ENCODE measurements at regions not wholly inside any gene's neighbourhood (a gene's known extent, or its start where the extent isn't known, plus 50 kb on each side); places are given as distances from the start of the nearest gene placed in this dataset.
"Not testable (repeated sequence)": the region's sequence is repeated elsewhere in the genome, so short reads cannot be mapped to it uniquely, and the experiment has no call there.

DNA sequence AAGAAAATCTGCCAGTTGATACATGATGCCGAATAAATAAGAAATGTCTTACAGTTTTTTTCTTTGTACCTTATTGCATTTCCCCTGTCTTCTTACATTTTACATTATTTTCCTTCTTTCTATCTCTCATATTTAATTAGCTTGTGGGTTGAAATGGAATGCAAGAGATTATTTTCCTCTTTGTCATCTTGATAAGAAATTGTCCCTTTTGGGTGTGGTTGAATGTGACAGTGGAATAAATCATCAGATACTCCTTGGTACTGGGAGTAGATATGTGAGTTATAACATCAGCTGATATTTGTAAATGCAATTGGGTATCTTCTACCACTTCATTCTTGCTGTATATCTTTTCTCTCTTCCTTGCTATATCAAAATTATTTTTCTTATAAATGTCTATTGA lies 997.4 kb downstream of the RAPGEF2 start:
- no peak overlapping the region for H3K4me3 ChIP-seq (ENCODE audit: low read depth, low read length, poor library complexity, severe bottlenecking)
- no peaks in the 10 kb centered on the region for H3K4me1 ChIP-seq (ENCODE audit: insufficient read depth, low read length, poor library complexity, severe bottlenecking)
- POLR2A ChIA-PET (ENCODE audit: low non-redundant PET) = no interaction called here
- no peaks in the 10 kb centered on the region for H3K27me3 ChIP-seq (replicated peaks; ENCODE audit: insufficient read depth, low read depth, low read length, poor library complexity)
- no TSS peak for BruUV-seq (replicated peaks)
- no peak overlapping the region for H3K27ac ChIP-seq (ENCODE audit: low read depth, low read length, poor library complexity, severe bottlenecking)
- TF ChIP-seq, protein P1, sequence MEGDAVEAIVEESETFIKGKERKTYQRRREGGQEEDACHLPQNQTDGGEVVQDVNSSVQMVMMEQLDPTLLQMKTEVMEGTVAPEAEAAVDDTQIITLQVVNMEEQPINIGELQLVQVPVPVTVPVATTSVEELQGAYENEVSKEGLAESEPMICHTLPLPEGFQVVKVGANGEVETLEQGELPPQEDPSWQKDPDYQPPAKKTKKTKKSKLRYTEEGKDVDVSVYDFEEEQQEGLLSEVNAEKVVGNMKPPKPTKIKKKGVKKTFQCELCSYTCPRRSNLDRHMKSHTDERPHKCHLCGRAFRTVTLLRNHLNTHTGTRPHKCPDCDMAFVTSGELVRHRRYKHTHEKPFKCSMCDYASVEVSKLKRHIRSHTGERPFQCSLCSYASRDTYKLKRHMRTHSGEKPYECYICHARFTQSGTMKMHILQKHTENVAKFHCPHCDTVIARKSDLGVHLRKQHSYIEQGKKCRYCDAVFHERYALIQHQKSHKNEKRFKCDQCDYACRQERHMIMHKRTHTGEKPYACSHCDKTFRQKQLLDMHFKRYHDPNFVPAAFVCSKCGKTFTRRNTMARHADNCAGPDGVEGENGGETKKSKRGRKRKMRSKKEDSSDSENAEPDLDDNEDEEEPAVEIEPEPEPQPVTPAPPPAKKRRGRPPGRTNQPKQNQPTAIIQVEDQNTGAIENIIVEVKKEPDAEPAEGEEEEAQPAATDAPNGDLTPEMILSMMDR (conservative IDR thresholded peaks at IDR 0.05; ENCODE audit: low read depth, low read length) = no peak
- TF ChIP-seq EZH2 (IDR thresholded peaks at IDR 0.05; ENCODE audit: borderline replicate concordance, low read depth, low read length, poor library complexity, severe bottlenecking) = no peak
- CTCF ChIA-PET = no interaction called here
- no peaks in the 10 kb centered on the region for H3K9me3 ChIP-seq (ENCODE audit: low read depth, low read length, poor library complexity, severe bottlenecking)
- H3K36me3 ChIP-seq (ENCODE audit: insufficient read depth, low read length, poor library complexity, severe bottlenecking) = no peaks in the 10 kb centered on the region
- DNase-seq (ENCODE audit: low spot score) = no peak
- intact Hi-C loops (cut with micrococcal nuclease; ENCODE audit: unreplicated experiment) = no loop called here

DNA sequence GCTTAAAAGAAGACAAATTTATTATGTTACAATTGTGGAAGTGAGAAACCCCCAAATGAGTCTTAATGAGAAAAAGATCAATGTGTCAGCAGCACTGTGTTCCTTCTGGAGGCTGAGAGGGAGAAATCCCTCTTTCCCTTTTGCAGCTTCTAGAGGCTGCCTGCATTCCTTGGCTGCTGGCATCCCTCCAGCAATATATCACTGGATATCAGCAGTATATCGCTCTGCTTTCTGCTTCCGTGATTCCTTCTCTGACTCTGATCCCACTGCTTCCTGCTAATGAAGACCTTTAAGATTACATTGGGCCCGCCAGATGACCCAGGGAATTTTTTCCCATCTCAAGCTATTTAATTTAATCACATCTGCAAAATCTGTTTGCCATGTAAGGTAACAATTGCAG lies 1008.0 kb downstream of the RAPGEF2 start:
- no peak overlapping the region for H3K4me3 ChIP-seq (ENCODE audit: low read depth, low read length, poor library complexity, severe bottlenecking)
- no peaks in the 10 kb centered on the region for H3K36me3 ChIP-seq (ENCODE audit: insufficient read depth, low read length, poor library complexity, severe bottlenecking)
- ChIA-PET POLR2A (ENCODE audit: low non-redundant PET) (no interaction called here), CTCF (no interaction called here)
- DNase-seq (ENCODE audit: low spot score) = peak; percentile 6
- no peaks in the 10 kb centered on the region for H3K4me1 ChIP-seq (ENCODE audit: insufficient read depth, low read length, poor library complexity, severe bottlenecking)
- intact Hi-C loops (cut with micrococcal nuclease; ENCODE audit: unreplicated experiment) = no loop called here
- peaks cover 5% of the 10 kb centered on the region for H3K9me3 ChIP-seq (ENCODE audit: low read depth, low read length, poor library complexity, severe bottlenecking)
- TF ChIP-seq, protein P1 (conservative IDR thresholded peaks at IDR 0.05; ENCODE audit: low read depth, low read length) = no peak
- TF ChIP-seq EZH2 (IDR thresholded peaks at IDR 0.05; ENCODE audit: borderline replicate concordance, low read depth, low read length, poor library complexity, severe bottlenecking) = no peak
- no peaks in the 10 kb centered on the region for H3K27me3 ChIP-seq (replicated peaks; ENCODE audit: insufficient read depth, low read depth, low read length, poor library complexity)
- BruUV-seq (replicated peaks) = no TSS peak
- no peak overlapping the region for H3K27ac ChIP-seq (ENCODE audit: low read depth, low read length, poor library complexity, severe bottlenecking)

DNA sequence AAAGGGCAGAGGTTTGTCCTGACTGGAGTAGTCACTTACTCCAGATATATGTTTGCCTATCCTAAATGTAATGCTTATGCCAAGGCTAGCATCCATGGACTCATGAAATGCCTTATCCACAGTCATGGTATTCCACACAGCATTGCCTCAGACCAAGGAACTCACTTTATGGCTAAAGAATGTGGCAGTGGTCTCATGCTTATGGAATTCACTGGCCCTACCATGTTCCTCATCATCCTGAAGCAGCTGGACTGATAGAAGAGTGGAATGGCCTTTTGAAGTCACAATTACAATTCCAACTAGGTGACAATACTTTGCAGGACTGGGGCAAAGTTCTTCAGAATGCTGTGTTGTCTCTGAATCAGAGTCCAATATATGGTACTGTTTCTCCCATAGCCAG lies 1014.8 kb downstream of the RAPGEF2 start:
- no peaks in the 10 kb centered on the region for H3K27me3 ChIP-seq (replicated peaks; ENCODE audit: insufficient read depth, low read depth, low read length, poor library complexity)
- H3K36me3 ChIP-seq (ENCODE audit: insufficient read depth, low read length, poor library complexity, severe bottlenecking) = no peaks in the 10 kb centered on the region
- TF ChIP-seq, protein P1 (conservative IDR thresholded peaks at IDR 0.05; ENCODE audit: low read depth, low read length) = no peak
- H3K27ac ChIP-seq (ENCODE audit: low read depth, low read length, poor library complexity, severe bottlenecking) = no peak overlapping the region
- no peak for DNase-seq (ENCODE audit: low spot score)
- no peaks in the 10 kb centered on the region for H3K4me1 ChIP-seq (ENCODE audit: insufficient read depth, low read length, poor library complexity, severe bottlenecking)
- BruUV-seq (replicated peaks) = no TSS peak
- H3K9me3 ChIP-seq (ENCODE audit: low read depth, low read length, poor library complexity, severe bottlenecking) = no peaks in the 10 kb centered on the region
- no peak overlapping the region for H3K4me3 ChIP-seq (ENCODE audit: low read depth, low read length, poor library complexity, severe bottlenecking)
- POLR2A ChIA-PET (ENCODE audit: low non-redundant PET) = no interaction called here
- intact Hi-C loops (cut with micrococcal nuclease; ENCODE audit: unreplicated experiment) = no loop called here
- CTCF ChIA-PET = no interaction called here

DNA sequence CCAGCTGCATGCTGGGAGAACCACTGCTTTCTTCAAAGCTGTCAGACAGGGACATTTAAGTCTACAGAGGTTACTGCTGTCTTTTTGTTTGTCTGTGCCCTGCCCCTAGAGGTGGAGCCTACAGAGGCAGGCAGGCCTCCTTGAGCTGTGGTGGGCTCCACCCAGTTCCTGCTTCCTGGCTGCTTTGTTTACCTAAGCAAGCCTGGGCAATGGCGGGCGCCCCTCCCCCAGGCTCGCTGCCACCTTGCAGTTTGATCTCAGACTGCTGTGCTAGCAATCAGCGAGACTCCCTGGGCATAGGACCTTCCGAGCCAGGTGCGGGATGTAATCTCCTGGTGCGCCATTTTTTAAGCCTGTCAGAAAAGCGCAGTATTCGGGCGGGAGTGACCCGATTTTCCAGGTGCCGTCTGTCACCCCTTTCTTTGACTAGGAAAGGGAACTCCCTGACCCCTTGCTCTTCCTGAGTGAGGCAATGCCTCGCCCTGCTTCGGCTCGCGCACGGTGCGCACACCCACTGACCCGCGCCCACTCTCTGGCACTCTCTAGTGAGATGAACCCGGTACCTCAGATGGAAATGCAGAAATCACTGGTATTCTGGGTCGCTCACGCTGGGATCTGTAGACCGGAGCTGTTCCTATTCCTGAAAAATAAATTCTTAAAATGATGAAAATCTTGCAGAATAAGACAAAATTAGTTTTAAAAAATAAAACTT lies 1022.9 kb downstream of the RAPGEF2 start:
- H3K36me3 ChIP-seq (ENCODE audit: insufficient read depth, low read length, poor library complexity, severe bottlenecking); H3K4me1 ChIP-seq (ENCODE audit: insufficient read depth, low read length, poor library complexity, severe bottlenecking); H3K27ac ChIP-seq (ENCODE audit: low read depth, low read length, poor library complexity, severe bottlenecking); H3K4me3 ChIP-seq (ENCODE audit: low read depth, low read length, poor library complexity, severe bottlenecking); POLR2A ChIA-PET (ENCODE audit: low non-redundant PET); H3K27me3 ChIP-seq (replicated peaks; ENCODE audit: insufficient read depth, low read depth, low read length, poor library complexity); intact Hi-C loops (cut with micrococcal nuclease; ENCODE audit: unreplicated experiment); CTCF ChIA-PET; H3K9me3 ChIP-seq (ENCODE audit: low read depth, low read length, poor library complexity, severe bottlenecking); DNase-seq (ENCODE audit: low spot score); BruUV-seq (replicated peaks): not testable (repeated sequence)

Data from A673 (cell line).